ENCODE measurements at regions not wholly inside any gene's neighbourhood (a gene's known extent, or its start where the extent isn't known, plus 50 kb on each side); places are given as distances from the start of the nearest gene placed in this dataset.

GRCh38 chr17:15177343-15177742 is 87.8 kb downstream of the PMP22 start:
- no peaks in the 10 kb centered on the region for H3K36me3 Mint-ChIP-seq (ENCODE audit: low read depth)
- POLR2A ChIA-PET = no interaction called here
- DNase-seq (no peak), ATAC-seq (ENCODE audit: low read depth) (no peak)
- intact Hi-C loops (cut with micrococcal nuclease) = no loop called here
- H3K4me1 Mint-ChIP-seq = no peaks in the 10 kb centered on the region
- no peak for TF ChIP-seq CTCF (IDR thresholded peaks at IDR 0.05)
- H3K9me3 Mint-ChIP-seq = no peaks in the 10 kb centered on the region
- peaks cover 3% of the 10 kb centered on the region for H3K27me3 Mint-ChIP-seq
- CTCF ChIA-PET = no interaction called here
- no peak overlapping the region for H3K4me3 Mint-ChIP-seq
- no peak overlapping the region for H3K27ac Mint-ChIP-seq

- no peak overlapping the region for H3K27ac Mint-ChIP-seq
- ATAC-seq (ENCODE audit: low read depth) (no peak), DNase-seq (no peak)
- H3K4me3 Mint-ChIP-seq = no peak overlapping the region
- intact Hi-C loops (cut with micrococcal nuclease) = no loop called here
- POLR2A ChIA-PET = no interaction called here
- H3K9me3 Mint-ChIP-seq = no peaks in the 10 kb centered on the region
- no peaks in the 10 kb centered on the region for H3K4me1 Mint-ChIP-seq
- H3K27me3 Mint-ChIP-seq = peaks cover 3% of the 10 kb centered on the region
- H3K36me3 Mint-ChIP-seq (ENCODE audit: low read depth) = no peaks in the 10 kb centered on the region
- CTCF ChIA-PET = no interaction called here
- no peak for TF ChIP-seq CTCF (IDR thresholded peaks at IDR 0.05)
These were observed 89.8 kb downstream of the PMP22 start for GRCh38 chr17:15175356-15175755.

- intact Hi-C loops (cut with micrococcal nuclease) = no loop called here
- Mint-ChIP-seq H3K4me3 (no peak overlapping the region), H3K9me3 (no peaks in the 10 kb centered on the region), H3K36me3 (ENCODE audit: low read depth) (no peaks in the 10 kb centered on the region), H3K4me1 (no peaks in the 10 kb centered on the region), H3K27me3 (peaks cover 3% of the 10 kb centered on the region), H3K27ac (no peak overlapping the region)
- DNase-seq = no peak
- TF ChIP-seq CTCF (IDR thresholded peaks at IDR 0.05) = no peak
- no peak for ATAC-seq (ENCODE audit: low read depth)
- POLR2A ChIA-PET = no interaction called here
- CTCF ChIA-PET = no interaction called here
These were observed 93.7 kb downstream of the PMP22 start for GRCh38 chr17:15171167-15172047.

GRCh38 chr17:15169676-15170075 is 95.5 kb downstream of the PMP22 start:
- intact Hi-C loops (cut with micrococcal nuclease) = no loop called here
- ChIA-PET CTCF (no interaction called here), POLR2A (no interaction called here)

GRCh38 chr17:15168379-15168778 is 96.7 kb downstream of the PMP22 start:
- Mint-ChIP-seq H3K4me3 (no peak overlapping the region), H3K27ac (no peak overlapping the region), H3K9me3 (no peaks in the 10 kb centered on the region), H3K36me3 (ENCODE audit: low read depth) (no peaks in the 10 kb centered on the region), H3K4me1 (no peaks in the 10 kb centered on the region), H3K27me3 (no peaks in the 10 kb centered on the region)
- intact Hi-C loops (cut with micrococcal nuclease) = no loop called here
- TF ChIP-seq CTCF (IDR thresholded peaks at IDR 0.05) = no peak
- POLR2A ChIA-PET = no interaction called here
- ATAC-seq (ENCODE audit: low read depth) (no peak), DNase-seq (no peak)
- CTCF ChIA-PET = no interaction called here

More at GRCh38 chr17:15169676-15170075, 95.5 kb downstream of the PMP22 start:
- Mint-ChIP-seq H3K27ac (no peak overlapping the region), H3K4me1 (no peaks in the 10 kb centered on the region), H3K36me3 (ENCODE audit: low read depth) (no peaks in the 10 kb centered on the region), H3K4me3 (no peak overlapping the region), H3K9me3 (no peaks in the 10 kb centered on the region), H3K27me3 (peaks cover 2% of the 10 kb centered on the region)
- no peak for TF ChIP-seq CTCF (IDR thresholded peaks at IDR 0.05)
- no peak for DNase-seq
- ATAC-seq (ENCODE audit: low read depth) = no peak

All from activated B cell treated with CpG ODN at 0.5 μM for 24 hours (primary cell).